ENCODE measurements at regions not wholly inside any gene's neighbourhood (a gene's known extent, or its start where the extent isn't known, plus 50 kb on each side); places are given as distances from the start of the nearest gene placed in this dataset.

DNA sequence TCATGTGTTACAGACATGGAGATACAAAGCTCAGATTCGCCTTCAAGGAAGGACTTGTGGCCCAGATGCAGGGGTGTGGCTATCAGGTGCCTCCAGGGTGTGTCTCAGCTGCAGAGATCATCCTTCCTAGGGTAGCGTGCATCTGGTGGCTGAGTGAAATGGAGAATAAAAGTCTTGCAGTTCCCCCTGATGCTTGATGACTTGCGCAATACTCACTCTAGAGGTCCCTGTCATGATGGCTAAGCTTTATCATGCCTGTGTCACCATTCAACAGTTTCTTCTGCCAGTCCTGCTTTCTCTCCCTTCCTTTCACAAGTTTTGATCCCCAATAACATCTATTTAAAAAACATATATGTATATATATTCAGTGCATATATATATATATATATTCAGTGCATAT, 228.1 kb downstream of the PAX1 start:
- TF ChIP-seq, protein P1, sequence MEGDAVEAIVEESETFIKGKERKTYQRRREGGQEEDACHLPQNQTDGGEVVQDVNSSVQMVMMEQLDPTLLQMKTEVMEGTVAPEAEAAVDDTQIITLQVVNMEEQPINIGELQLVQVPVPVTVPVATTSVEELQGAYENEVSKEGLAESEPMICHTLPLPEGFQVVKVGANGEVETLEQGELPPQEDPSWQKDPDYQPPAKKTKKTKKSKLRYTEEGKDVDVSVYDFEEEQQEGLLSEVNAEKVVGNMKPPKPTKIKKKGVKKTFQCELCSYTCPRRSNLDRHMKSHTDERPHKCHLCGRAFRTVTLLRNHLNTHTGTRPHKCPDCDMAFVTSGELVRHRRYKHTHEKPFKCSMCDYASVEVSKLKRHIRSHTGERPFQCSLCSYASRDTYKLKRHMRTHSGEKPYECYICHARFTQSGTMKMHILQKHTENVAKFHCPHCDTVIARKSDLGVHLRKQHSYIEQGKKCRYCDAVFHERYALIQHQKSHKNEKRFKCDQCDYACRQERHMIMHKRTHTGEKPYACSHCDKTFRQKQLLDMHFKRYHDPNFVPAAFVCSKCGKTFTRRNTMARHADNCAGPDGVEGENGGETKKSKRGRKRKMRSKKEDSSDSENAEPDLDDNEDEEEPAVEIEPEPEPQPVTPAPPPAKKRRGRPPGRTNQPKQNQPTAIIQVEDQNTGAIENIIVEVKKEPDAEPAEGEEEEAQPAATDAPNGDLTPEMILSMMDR (IDR thresholded peaks at IDR 0.05; ENCODE audit: insufficient read depth, low read length): no peak
- TF ChIP-seq, protein P2, sequence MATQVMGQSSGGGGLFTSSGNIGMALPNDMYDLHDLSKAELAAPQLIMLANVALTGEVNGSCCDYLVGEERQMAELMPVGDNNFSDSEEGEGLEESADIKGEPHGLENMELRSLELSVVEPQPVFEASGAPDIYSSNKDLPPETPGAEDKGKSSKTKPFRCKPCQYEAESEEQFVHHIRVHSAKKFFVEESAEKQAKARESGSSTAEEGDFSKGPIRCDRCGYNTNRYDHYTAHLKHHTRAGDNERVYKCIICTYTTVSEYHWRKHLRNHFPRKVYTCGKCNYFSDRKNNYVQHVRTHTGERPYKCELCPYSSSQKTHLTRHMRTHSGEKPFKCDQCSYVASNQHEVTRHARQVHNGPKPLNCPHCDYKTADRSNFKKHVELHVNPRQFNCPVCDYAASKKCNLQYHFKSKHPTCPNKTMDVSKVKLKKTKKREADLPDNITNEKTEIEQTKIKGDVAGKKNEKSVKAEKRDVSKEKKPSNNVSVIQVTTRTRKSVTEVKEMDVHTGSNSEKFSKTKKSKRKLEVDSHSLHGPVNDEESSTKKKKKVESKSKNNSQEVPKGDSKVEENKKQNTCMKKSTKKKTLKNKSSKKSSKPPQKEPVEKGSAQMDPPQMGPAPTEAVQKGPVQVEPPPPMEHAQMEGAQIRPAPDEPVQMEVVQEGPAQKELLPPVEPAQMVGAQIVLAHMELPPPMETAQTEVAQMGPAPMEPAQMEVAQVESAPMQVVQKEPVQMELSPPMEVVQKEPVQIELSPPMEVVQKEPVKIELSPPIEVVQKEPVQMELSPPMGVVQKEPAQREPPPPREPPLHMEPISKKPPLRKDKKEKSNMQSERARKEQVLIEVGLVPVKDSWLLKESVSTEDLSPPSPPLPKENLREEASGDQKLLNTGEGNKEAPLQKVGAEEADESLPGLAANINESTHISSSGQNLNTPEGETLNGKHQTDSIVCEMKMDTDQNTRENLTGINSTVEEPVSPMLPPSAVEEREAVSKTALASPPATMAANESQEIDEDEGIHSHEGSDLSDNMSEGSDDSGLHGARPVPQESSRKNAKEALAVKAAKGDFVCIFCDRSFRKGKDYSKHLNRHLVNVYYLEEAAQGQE (IDR thresholded peaks at IDR 0.05; ENCODE audit: insufficient replicate concordance, low read depth): no peak

All from HL-60 (cell line).